ENCODE measurements at regions not wholly inside any gene's neighbourhood (a gene's known extent, or its start where the extent isn't known, plus 50 kb on each side); places are given as distances from the start of the nearest gene placed in this dataset.

DNA sequence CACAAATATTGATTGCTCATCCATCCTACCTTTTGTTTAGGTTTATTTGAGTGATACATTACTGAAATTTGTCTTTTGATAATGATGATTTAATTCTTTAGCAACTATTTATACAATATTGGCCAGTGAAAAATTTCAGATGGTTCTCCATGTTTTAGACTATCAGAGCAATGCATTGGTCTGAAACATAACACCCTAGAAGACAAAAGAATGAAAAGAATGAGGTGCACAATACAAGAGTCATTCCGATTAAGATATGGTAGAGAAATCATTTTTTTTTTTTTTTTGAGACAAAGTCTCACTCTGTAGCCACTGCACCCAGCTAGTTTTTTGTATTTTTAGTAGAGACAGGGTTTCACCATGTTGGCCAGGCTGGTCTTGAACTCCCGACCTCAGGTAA is 197.4 kb upstream of the FAM98A start:
- Mint-ChIP-seq H3K4me3 (no peak overlapping the region), H3K27ac (no peak overlapping the region), H3K27me3 (no peaks in the 10 kb centered on the region), H3K9me3 (peaks cover 0 to 8% of the 10 kb centered on the region in 2 donors), H3K4me1 (no peaks in the 10 kb centered on the region)
- ATAC-seq = no peak
- DNase-seq = no peak

DNA sequence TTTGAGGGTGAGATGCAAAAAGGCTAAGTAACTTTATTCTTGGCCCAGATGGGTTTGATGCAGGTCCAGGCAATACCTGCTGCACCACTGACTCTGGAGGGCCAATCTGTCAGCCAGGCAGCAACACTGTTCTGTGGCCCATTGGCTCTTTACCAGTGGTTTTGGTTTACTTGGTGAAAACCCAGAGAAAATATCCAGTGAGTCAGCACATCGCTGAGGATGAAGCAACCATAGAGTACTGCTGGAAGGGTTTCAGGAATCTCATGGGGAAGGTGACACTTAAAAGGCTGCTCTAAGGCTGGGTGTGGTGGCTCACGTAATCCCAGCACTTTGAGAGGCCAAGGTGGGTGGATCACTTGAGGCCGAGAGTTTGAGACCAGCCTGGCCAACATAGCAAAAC is 192.5 kb upstream of the FAM98A start:
- Mint-ChIP-seq H3K27me3 (no peaks in the 10 kb centered on the region), H3K4me1 (no peaks in the 10 kb centered on the region), H3K27ac (no peak overlapping the region), H3K4me3 (no peak overlapping the region), H3K9me3 (peaks cover 0 to 8% of the 10 kb centered on the region in 2 donors)
- DNase-seq = no peak
- ATAC-seq = no peak

DNA sequence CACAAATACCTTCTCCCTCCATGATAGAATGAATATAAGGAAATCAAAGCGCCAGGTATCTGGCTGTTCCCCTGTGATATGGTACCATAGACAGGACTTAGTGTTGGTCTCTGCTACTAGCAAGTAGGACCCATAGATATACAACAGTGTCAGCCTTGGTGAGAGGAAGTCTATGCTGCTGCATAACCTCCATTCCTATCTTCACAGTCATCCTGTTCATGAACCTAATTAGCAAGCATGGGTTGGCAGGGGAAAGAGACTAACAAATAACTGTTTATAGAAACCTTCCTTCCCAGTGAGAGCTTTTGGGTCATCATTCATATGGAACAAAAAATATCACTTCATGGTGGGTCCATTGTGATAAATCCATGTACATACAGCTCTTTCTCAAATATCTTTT is 188.9 kb upstream of the FAM98A start:
- DNase-seq = no peak
- H3K27me3 Mint-ChIP-seq = no peaks in the 10 kb centered on the region
- ATAC-seq = no peak

DNA sequence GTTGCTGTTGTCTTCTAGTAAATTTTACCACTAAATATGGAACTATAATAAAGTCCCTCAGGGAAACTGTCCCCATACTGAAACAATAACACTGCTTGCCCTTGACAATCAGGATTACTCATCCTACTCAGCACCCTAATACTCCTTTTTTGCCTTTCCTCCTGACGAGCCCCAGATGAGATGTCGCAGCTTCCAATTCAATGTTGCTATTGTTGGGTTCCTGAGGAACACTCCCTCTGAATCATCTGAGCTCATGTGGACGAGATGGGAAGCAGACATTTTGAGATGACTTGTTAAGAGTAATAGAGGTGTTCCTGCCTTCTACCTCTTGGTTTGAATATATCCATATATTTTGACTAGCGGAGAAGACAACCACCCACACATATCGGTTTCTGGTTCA is 187.8 kb upstream of the FAM98A start:
- Mint-ChIP-seq H3K9me3 (no peaks in the 10 kb centered on the region), H3K4me3 (no peak overlapping the region), H3K27ac (no peak overlapping the region), H3K27me3 (no peaks in the 10 kb centered on the region), H3K4me1 (no peaks in the 10 kb centered on the region)
- DNase-seq (no peak), ATAC-seq (no peak)

More for the DNA sequence above, 188.9 kb upstream of the FAM98A start:
- no peak overlapping the region for H3K27ac Mint-ChIP-seq
- no peaks in the 10 kb centered on the region for H3K4me1 Mint-ChIP-seq
- no peak overlapping the region for H3K4me3 Mint-ChIP-seq
- peaks cover 0 to 8% of the 10 kb centered on the region in 2 donors for H3K9me3 Mint-ChIP-seq

DNA sequence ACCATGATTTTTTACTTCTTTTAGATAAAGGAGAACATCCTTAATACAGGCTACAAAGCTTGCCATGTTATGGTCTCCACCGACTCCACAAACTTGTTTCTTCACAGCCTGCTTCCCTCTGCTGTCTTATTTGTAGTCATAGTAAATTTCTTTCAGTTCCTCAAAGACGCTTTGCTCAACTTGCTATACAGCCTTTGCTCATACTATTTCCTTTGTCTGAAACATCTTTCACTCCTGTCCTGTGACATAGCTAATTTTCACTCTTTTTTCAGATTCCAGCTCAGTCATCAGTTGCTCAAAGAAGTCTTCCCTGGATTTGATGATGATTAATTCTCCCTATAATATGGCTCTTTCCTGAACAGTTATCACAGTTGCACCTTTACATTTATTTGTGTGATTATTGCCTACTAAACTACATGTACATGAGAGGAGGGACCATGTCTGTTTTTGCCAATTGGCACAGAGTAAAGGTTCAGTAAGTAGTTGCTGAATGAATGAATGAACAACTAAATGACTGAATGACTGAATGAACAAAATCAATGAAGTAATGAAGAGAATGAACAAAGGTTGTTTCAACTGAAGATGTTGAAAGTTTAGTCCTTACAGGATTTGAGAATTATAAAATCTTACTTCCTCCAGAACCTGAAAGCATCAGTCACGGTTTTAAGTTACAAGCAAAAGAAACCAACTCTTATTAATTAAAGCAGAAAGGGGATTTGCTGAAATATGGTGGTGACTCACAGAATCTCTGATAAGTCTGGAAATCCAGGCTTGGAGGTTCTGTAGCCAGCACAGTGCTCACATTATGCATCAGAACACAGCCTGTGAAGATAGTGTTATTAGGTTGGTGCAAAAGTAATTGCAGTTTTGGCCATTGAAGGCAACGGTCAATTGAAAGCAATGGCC is 186.4 kb upstream of the FAM98A start:
- no peak overlapping the region for H3K4me3 Mint-ChIP-seq
- H3K9me3 Mint-ChIP-seq = no peaks in the 10 kb centered on the region
- no peak overlapping the region for H3K27ac Mint-ChIP-seq
- H3K27me3 Mint-ChIP-seq = no peaks in the 10 kb centered on the region
- ATAC-seq (no peak), DNase-seq (no peak)
- no peaks in the 10 kb centered on the region for H3K4me1 Mint-ChIP-seq

DNA sequence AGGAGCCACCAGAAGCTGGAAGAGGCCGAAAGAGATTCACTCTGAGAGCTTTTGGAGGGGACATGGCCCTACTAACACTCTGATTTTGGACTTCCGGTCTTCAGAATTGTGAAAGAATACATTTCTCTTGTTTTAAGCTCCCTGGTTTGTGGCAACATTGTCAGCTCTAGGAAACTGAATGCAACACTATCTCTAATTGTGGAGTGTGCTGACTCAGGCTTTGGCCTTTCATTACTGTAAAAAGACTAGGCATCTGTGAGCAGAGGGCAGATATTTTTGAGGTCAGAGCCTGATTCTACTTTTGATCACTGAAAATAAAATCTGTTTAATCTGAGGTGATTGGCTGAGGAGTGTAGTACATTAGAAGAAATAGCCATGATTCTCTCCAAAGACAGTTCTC is 185.4 kb upstream of the FAM98A start:
- Mint-ChIP-seq H3K27me3 (no peaks in the 10 kb centered on the region), H3K4me1 (no peaks in the 10 kb centered on the region), H3K27ac (no peak overlapping the region), H3K9me3 (no peaks in the 10 kb centered on the region), H3K4me3 (no peak overlapping the region)
- ATAC-seq (no peak), DNase-seq (no peak)

DNA sequence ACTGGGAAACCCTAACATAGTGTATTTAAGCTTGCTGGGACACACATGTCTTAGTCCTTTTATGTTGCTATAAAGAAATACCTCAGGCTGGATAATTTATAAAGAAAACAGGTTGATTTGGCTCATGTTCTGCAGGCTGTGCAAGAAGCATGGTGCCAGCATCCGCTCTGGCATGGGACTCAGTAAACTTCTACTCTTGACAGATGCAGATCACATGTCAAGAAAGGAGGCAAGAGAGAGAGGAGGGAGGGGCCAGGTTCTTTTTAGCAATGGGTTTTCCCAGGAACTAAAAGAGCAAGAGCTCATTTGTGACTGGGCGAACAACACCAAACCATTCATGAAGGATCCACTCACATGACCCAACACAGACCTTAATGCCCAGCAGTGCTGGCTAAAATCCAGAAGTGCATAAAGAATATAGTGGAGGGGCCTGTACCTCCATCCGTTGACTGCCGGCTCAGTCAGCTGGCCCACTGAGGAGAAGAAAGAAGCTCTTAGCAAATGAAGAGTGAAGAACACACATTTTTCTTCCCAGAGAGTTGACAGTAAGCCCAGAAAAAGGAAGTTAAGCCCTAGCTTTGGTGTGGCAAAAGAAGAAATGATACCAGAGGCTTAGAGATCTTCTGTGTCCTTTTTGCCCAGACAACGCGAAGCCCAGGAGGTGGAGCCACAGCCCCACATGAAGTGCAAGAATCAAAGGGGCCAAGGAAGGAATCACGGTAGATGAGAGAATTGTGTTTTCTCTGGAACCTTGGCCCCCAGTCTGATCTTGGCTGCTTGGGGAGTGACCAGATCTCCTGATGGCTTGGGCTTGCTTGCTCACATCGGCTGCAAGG is 183.5 kb upstream of the FAM98A start:
- Mint-ChIP-seq H3K4me1 (no peaks in the 10 kb centered on the region), H3K27ac (no peak overlapping the region)

DNA sequence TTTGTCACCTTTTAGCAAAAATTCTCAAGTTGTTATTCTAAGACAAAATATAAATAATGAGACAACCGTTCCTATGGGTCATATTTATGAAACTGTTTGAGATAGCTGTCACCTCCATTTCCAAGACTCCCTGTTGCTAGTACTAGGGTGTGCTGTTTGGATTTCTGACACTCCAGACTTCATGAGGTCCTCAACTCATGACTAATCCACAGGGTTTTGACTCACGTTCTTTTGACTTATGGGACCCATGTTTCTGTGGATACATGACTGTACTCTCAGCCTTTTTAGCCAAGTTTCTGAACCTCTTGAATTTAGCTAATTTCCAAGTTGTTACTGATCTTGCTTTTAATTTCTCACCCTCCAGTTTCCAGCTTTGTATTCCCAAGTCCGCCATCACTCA is 178.7 kb upstream of the FAM98A start:
- DNase-seq (no peak), ATAC-seq (no peak)
- Mint-ChIP-seq H3K9me3 (no peaks in the 10 kb centered on the region), H3K4me3 (no peak overlapping the region), H3K27me3 (no peaks in the 10 kb centered on the region), H3K27ac (no peak overlapping the region), H3K4me1 (no peaks in the 10 kb centered on the region)

More for the DNA sequence above, 183.5 kb upstream of the FAM98A start:
- H3K27me3 Mint-ChIP-seq = no peaks in the 10 kb centered on the region
- DNase-seq = no peak
- H3K9me3 Mint-ChIP-seq = no peaks in the 10 kb centered on the region
- H3K4me3 Mint-ChIP-seq = no peak overlapping the region
- ATAC-seq = no peak

DNA sequence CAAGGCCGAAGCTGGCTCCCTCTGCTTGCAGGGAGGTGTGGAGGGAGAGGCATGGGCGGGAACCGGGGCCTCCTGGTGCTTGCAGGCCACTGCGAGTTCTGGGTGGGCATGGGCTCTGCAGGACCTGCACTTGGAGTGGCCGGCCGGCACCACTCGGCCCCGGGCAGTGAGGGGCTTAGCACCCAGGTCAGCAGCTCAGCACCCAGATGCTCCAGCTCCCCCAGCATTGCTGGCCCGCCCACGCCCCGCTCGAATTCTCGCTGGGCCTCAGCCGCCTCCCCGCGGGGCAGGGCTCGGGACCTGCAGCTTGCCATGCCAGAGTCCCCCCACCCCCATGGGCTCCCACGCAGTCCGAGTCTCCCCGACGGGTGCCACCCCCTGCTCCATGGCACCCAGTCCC is 176.2 kb upstream of the FAM98A start:
- Mint-ChIP-seq H3K27me3 (no peaks in the 10 kb centered on the region), H3K4me1 (no peaks in the 10 kb centered on the region), H3K4me3 (no peak overlapping the region), H3K9me3 (no peaks in the 10 kb centered on the region), H3K27ac (no peak overlapping the region)
- DNase-seq (no peak), ATAC-seq (peak; percentile 26)

DNA sequence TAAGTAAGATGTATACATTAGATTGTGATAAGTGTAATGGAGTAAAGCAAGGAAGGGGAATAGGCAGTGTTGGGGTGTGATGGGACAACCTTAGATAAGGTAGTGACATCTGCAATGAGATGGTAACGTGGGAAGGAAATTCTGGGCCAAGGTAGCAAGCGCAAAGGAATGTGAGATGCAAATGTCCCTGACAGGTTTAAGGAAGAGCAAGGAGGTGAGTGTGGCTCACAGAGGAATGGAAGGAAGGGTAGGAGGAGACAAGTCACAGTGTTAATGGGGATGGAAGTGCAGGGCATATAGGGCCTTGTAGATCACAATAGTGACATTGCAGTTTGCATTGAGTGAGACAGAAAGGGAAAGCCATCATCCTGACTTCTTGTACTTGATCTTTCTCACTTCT is 170.9 kb upstream of the FAM98A start:
- Mint-ChIP-seq H3K4me1 (no peaks in the 10 kb centered on the region), H3K27me3 (no peaks in the 10 kb centered on the region), H3K4me3 (no peak overlapping the region), H3K27ac (peak overlapping the region in 1 of 2 donors; percentile 24), H3K9me3 (no peaks in the 10 kb centered on the region)
- DNase-seq (no peak), ATAC-seq (no peak)

DNA sequence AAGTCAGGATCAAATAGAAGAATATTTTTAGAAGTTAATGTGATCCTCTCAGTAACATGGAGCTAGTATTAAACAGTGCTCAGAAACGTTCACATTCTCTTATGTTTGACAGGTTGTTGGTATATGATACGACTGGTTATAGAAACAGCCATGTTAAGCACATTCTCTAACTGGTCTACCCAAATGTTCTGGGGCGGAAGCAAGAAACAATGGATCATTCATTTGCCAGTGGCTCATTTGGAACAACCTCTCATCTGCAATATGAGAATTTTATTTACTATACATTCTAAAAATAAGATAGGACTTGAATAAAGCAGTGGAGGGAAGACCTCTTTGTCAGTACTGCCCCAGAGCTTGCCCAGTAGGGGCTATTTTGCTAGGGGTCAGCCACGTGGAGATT is 167.1 kb upstream of the FAM98A start:
- ATAC-seq = no peak
- H3K27me3 Mint-ChIP-seq = no peaks in the 10 kb centered on the region
- no peaks in the 10 kb centered on the region for H3K9me3 Mint-ChIP-seq
- no peak for DNase-seq
- no peak overlapping the region for H3K4me3 Mint-ChIP-seq
- no peak overlapping the region for H3K27ac Mint-ChIP-seq
- H3K4me1 Mint-ChIP-seq = no peaks in the 10 kb centered on the region

DNA sequence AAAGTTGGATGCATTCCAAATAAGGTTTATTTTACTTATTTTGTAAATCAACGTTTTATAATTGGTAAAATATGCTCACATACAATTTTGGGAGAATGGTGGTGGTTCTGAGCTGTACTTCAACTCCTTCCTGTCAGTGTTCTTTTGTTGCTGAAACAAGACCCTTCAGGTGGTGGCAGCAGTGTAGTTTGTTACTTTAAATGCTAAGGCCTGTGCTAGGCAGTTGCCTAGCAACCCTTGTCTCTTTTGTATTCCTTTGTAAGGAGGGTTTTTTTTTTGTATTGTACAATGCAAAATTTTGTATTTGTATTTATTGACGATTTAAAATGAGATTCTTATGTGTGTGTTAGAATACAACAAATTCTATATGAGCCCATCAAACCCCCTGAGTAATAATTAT is 166.0 kb upstream of the FAM98A start:
- Mint-ChIP-seq H3K27me3 (no peaks in the 10 kb centered on the region), H3K9me3 (no peaks in the 10 kb centered on the region), H3K4me1 (no peaks in the 10 kb centered on the region), H3K27ac (no peak overlapping the region), H3K4me3 (no peak overlapping the region)
- ATAC-seq (no peak), DNase-seq (no peak)

DNA sequence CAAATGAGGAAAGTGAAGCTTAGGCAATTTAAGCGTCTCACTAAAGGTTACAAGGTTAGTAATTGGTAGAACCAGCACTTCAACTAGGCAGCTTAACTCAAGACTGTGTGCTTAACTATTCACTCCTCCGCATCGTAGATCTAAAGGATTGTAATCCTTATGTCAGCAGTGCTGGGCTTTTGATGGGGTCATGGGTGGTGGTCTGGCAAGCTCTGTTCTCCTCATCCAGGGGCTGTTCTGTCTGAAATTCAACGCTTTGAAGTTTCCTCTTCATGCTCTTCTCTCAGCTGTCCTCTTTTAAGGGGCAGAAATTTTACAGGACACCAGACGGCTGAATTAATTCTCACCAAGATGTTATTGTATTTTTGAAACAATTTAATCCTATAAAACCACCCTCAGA is 165.5 kb upstream of the FAM98A start:
- H3K27ac Mint-ChIP-seq = no peak overlapping the region
- H3K9me3 Mint-ChIP-seq = peaks cover 0 to under 1% of the 10 kb centered on the region in 2 donors
- no peak overlapping the region for H3K4me3 Mint-ChIP-seq
- no peaks in the 10 kb centered on the region for H3K27me3 Mint-ChIP-seq
- DNase-seq (no peak), ATAC-seq (no peak)
- H3K4me1 Mint-ChIP-seq = no peaks in the 10 kb centered on the region

DNA sequence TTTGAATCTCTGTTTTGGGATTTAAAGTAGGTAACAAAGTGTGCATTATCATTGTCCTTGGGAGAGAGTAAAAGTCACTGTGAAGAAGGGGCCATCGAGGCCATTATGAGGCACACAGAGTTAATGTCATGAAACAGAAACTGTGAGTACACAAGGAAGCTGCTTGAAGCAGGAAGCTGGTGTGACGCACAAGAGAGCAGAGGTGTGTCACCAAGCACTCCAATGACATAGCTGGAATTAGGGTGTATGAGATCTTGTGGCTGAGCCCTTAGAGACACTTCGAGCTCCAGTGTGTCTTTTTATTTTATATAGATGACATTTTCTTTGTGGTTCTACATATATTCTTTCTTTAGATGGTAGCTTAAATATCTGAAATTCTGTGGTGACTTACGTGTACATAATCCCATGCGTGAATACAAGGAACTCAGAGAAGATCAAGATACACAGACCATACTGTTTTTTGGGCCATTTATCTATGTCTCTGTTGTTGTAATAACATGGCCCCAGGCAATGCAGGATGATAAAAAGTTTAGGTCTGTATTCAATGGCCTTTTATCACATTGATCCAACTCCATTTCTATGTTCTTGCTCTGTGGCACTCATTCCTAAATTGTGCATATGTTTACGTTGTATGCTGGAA is 164.7 kb upstream of the FAM98A start:
- peaks cover 7 to 8% of the 10 kb centered on the region in 2 donors for H3K9me3 Mint-ChIP-seq
- no peak overlapping the region for H3K27ac Mint-ChIP-seq
- H3K27me3 Mint-ChIP-seq = no peaks in the 10 kb centered on the region
- no peak for ATAC-seq
- DNase-seq = no peak
- no peak overlapping the region for H3K4me3 Mint-ChIP-seq
- H3K4me1 Mint-ChIP-seq = no peaks in the 10 kb centered on the region

DNA sequence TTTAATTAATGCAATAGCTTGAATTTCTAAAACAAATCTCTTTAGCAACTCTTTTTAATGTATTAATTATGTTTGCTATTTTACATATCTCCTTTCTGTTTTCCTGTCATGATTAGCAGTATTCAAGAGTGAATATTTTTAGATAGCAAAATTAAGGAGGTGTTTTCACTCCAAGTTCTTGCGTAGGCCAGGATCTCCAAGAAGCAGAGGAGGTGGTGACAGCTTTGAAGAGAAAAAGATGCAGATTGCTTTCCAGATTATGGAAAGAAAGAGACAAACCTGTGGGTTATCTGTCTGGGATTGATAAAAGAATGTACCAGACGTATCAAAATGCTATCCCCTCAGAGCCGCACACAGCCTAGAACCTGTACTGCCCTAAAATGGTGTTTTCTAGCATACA is 163.5 kb upstream of the FAM98A start:
- H3K4me1 Mint-ChIP-seq = no peaks in the 10 kb centered on the region
- no peaks in the 10 kb centered on the region for H3K27me3 Mint-ChIP-seq
- no peak for DNase-seq
- H3K9me3 Mint-ChIP-seq = peaks cover 7 to 9% of the 10 kb centered on the region in 2 donors
- H3K4me3 Mint-ChIP-seq = no peak overlapping the region
- ATAC-seq = no peak
- no peak overlapping the region for H3K27ac Mint-ChIP-seq

All from stimulated activated naive CD8-positive, alpha-beta T cell treated with anti-CD3 and anti-CD28 coated beads, Interleukin-15, amount 100 ng/mL, for 72 hours (primary cell).